ENCODE measurements at regions not wholly inside any gene's neighbourhood (a gene's known extent, or its start where the extent isn't known, plus 50 kb on each side); places are given as distances from the start of the nearest gene placed in this dataset.

DNA sequence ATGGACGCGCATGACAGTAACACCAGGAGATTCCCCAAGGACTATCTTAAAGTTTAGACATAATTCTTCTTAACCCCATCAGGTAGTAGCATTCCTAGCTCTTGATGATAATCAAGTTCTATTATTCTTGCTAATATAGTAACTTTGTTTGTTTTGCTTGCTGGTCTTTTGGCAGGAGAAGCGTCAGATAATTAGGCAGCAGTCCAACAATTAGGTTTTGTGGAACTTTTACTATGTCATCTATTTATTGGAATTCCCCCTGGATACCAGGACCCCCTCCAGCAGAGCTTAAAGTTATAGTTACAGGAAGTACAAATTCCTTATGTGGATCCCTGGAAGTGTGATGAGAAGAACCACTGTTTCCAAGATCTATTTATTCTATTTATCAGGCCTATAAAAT, 1138.0 kb upstream of the FAM98A start:
- Histone ChIP-seq H3K4me1 (ENCODE audit: control insufficient read depth in 1 of 2, insufficient read depth in 2 of 2, low read depth in 1 of 2, low read length in 1 of 2) (no peaks in the 10 kb centered on the region; a peak in 1 of 4 replicates), H3K9me2 (no peaks in the 10 kb centered on the region; the same call in 1 of the 2 replicates), H3K4me3 (ENCODE audit: low read depth in 2 of 2, low read length in 1 of 2) (no peak overlapping the region), H3K9ac (no peak overlapping the region), H3K36me3 (replicated peaks in 1 of 2; ENCODE audit: control insufficient read depth in 1 of 2, insufficient read depth in 2 of 2, low read length in 1 of 2) (no peaks in the 10 kb centered on the region), H3K79me2 (ENCODE audit: insufficient read depth) (no peaks in the 10 kb centered on the region), H3K27ac (ENCODE audit: low read depth in 2 of 2, low read length in 1 of 2) (no peak overlapping the region), H4K20me1 (ENCODE audit: insufficient read depth) (no peaks in the 10 kb centered on the region), H3F3A (replicated peaks; ENCODE audit: insufficient read depth) (no peaks in the 10 kb centered on the region), H3K9me3 (no peaks in the 10 kb centered on the region), H3K27me3 (ENCODE audit: insufficient read depth) (no peaks in the 10 kb centered on the region), H2AFZ (ENCODE audit: low read depth) (no peak overlapping the region), H3K4me2 (no peak overlapping the region)
- CTCF ChIA-PET = interaction anchor here (0.7 kb wide), 1 partner anchor 16 kb away, joined by 3 read pairs; no protein-coding TSS in a partner anchor
- TF ChIP-seq SIN3A (IDR thresholded peaks at IDR 0.05; ENCODE audit: borderline replicate concordance, low read depth, low read length) (no peak), CTCF (IDR thresholded peaks at IDR 0.05) (no peak), CHD2 (IDR thresholded peaks at IDR 0.05; ENCODE audit: low read length, partially characterized antibody) (no peak), TCF12 (IDR thresholded peaks at IDR 0.05) (no peak), YY1 (IDR thresholded peaks at IDR 0.05; ENCODE audit: low read depth) (no peak)
- POLR2A ChIA-PET = no interaction called here
- 19% methylated on average over 3 of the region's 3 CpGs for WGBS (ENCODE audit: low lambda C conversion rate)
- DNase-seq = no peak

DNA sequence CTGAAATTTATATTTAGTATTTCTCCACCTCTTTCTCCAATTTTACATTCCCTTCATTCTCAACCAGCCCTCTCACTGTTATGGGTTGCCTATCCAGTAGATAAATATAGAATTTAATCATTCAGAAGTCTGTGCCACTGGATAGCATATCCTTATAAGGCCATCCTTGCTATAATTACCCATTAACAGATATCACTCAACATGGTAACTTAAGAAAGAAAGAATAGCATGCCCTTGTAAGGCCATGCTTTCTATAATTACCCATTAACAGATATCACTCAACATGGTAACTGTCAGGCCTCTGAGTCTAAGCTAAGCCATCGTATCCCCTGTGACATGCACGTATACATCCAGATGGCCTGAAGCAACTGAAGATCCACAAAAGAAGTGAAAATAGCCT, 1137.4 kb upstream of the FAM98A start:
- H3K27me3 ChIP-seq (ENCODE audit: insufficient read depth) = no peaks in the 10 kb centered on the region
- no peaks in the 10 kb centered on the region for H3K79me2 ChIP-seq (ENCODE audit: insufficient read depth)
- TF ChIP-seq PBX3 (IDR thresholded peaks at IDR 0.05) = no peak
- no peak for TF ChIP-seq RCOR1 (IDR thresholded peaks at IDR 0.05; ENCODE audit: low read length)
- TF ChIP-seq CTCF (IDR thresholded peaks at IDR 0.05) = no peak
- no peak for TF ChIP-seq GABPA (IDR thresholded peaks at IDR 0.05; ENCODE audit: low read depth)
- TF ChIP-seq NRF1 (IDR thresholded peaks at IDR 0.05; ENCODE audit: low read depth, low read length) = no peak
- no peak for TF ChIP-seq EZH2phosphoT487 (IDR thresholded peaks at IDR 0.05; ENCODE audit: borderline replicate concordance, low read depth)
- TF ChIP-seq, protein P1, sequence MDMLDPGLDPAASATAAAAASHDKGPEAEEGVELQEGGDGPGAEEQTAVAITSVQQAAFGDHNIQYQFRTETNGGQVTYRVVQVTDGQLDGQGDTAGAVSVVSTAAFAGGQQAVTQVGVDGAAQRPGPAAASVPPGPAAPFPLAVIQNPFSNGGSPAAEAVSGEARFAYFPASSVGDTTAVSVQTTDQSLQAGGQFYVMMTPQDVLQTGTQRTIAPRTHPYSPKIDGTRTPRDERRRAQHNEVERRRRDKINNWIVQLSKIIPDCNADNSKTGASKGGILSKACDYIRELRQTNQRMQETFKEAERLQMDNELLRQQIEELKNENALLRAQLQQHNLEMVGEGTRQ (IDR thresholded peaks at IDR 0.05; ENCODE audit: borderline replicate concordance, low read depth, low read length) = no peak
- TF ChIP-seq RAD21 (IDR thresholded peaks at IDR 0.05; ENCODE audit: low read length) = no peak
- TF ChIP-seq TAF1 (IDR thresholded peaks at IDR 0.05; ENCODE audit: borderline replicate concordance, low read depth, low read length) = no peak
- TF ChIP-seq, protein P2, sequence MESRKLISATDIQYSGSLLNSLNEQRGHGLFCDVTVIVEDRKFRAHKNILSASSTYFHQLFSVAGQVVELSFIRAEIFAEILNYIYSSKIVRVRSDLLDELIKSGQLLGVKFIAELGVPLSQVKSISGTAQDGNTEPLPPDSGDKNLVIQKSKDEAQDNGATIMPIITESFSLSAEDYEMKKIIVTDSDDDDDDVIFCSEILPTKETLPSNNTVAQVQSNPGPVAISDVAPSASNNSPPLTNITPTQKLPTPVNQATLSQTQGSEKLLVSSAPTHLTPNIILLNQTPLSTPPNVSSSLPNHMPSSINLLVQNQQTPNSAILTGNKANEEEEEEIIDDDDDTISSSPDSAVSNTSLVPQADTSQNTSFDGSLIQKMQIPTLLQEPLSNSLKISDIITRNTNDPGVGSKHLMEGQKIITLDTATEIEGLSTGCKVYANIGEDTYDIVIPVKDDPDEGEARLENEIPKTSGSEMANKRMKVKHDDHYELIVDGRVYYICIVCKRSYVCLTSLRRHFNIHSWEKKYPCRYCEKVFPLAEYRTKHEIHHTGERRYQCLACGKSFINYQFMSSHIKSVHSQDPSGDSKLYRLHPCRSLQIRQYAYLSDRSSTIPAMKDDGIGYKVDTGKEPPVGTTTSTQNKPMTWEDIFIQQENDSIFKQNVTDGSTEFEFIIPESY (IDR thresholded peaks at IDR 0.05; ENCODE audit: borderline replicate concordance, low read depth) = no peak
- TF ChIP-seq CHD2 (IDR thresholded peaks at IDR 0.05; ENCODE audit: low read length, partially characterized antibody) = no peak
- TF ChIP-seq MEF2A (IDR thresholded peaks at IDR 0.05; ENCODE audit: borderline replicate concordance, low read depth) = no peak
- TF ChIP-seq FOSL2 (IDR thresholded peaks at IDR 0.05; ENCODE audit: borderline replicate concordance, low read depth) = no peak
- no peak for TF ChIP-seq FOXM1 (IDR thresholded peaks at IDR 0.05; ENCODE audit: low read depth)
- no peaks in the 10 kb centered on the region for H4K20me1 ChIP-seq (ENCODE audit: insufficient read depth)
- H3K27ac ChIP-seq (ENCODE audit: low read depth in 2 of 2, low read length in 1 of 2) = no peak overlapping the region
- no peaks in the 10 kb centered on the region for H3K4me1 ChIP-seq (ENCODE audit: control insufficient read depth in 1 of 2, insufficient read depth in 2 of 2, low read depth in 1 of 2, low read length in 1 of 2)
- DNase-seq = no peak
- no peaks in the 10 kb centered on the region for H3F3A ChIP-seq (replicated peaks; ENCODE audit: insufficient read depth)
- CTCF ChIA-PET = no interaction called here
- H3K9me2 ChIP-seq = no peaks in the 10 kb centered on the region; the same call in 1 of the 2 replicates
- POLR2A ChIA-PET = no interaction called here
- no peak overlapping the region for H3K4me2 ChIP-seq
- H2AFZ ChIP-seq (ENCODE audit: low read depth) = no peak overlapping the region
- H3K4me3 ChIP-seq (ENCODE audit: low read depth in 2 of 2, low read length in 1 of 2) = no peak overlapping the region
- H3K9ac ChIP-seq = no peak overlapping the region
- 7% methylated on average over 2 of the region's 2 CpGs for WGBS (ENCODE audit: low lambda C conversion rate)
- H3K36me3 ChIP-seq (replicated peaks in 1 of 2; ENCODE audit: control insufficient read depth in 1 of 2, insufficient read depth in 2 of 2, low read length in 1 of 2) = no peaks in the 10 kb centered on the region
- no peaks in the 10 kb centered on the region for H3K9me3 ChIP-seq

Measured in SK-N-SH (cell line).